CD4-positive, alpha-beta T cell (primary cell): ENCODE measurements at regions not wholly inside any gene's neighbourhood (a gene's known extent, or its start where the extent isn't known, plus 50 kb on each side); places are given as distances from the start of the nearest gene placed in this dataset.

Source experiments
- ATAC-seq: fragments of 200-7000 bp; cut with Tn5 transposase; one replicate; pipeline ENCODE4 v1.10.0; 2022; ENCODE audit warnings: mild to moderate bottlenecking; ENCODE audit not compliant: poor library complexity
- CTCF ChIA-PET: fragments of 350-600 bp; sonication (Branson Sonifier 250); formaldehyde crosslinking; loops from one replicate; lab custom pipeline; 2021; ENCODE audit warnings: antibody characterized with exemption, inconsistent platforms; lab: Charles Lee
- POLR2A ChIA-PET: fragments of 350-600 bp; sonication (Branson Sonifier 250); formaldehyde crosslinking; loops from one replicate; lab custom pipeline; 2021; ENCODE audit warnings: antibody characterized with exemption, inconsistent platforms; lab: Charles Lee
- DNase-seq, 14 experiments: peaks; one replicate each; pipeline ENCODE4 v3.0.0-alpha.2; 2013 to 2020; ENCODE audit warnings: mixed read lengths in 2 of 14
- H3K27ac ChIP-seq, 2 donors: one replicate each; pipeline versions ENCODE4 v1.5.1 to v1.7.0; 2013; ENCODE audit warnings: low read length in 2 of 2, low read depth in 1 of 2, mild to moderate bottlenecking in 1 of 2
- H3K27me3 ChIP-seq, 2 experiments: 1 replicate in 1 of 2; 2 replicates in 1 of 2; pipeline versions ENCODE4 v1.6.1 to v1.7.0; 2013; ENCODE audit warnings: low read length in 2 of 2, control low read depth in 1 of 2, mild to moderate bottlenecking in 1 of 2, moderate library complexity in 1 of 2; ENCODE audit not compliant: insufficient read depth in 2 of 2, control insufficient read depth in 1 of 2
- H3K36me3 ChIP-seq: one replicate; pipeline ENCODE4 v1.6.1; 2013; ENCODE audit warnings: low read length, control low read depth; ENCODE audit not compliant: insufficient read depth
- H3K4me1 ChIP-seq: one replicate; pipeline ENCODE4 v1.6.1; 2013; ENCODE audit warnings: low read length, control low read depth; ENCODE audit not compliant: insufficient read depth
- H3K4me3 ChIP-seq: one replicate; pipeline ENCODE4 v1.5.1; 2013; ENCODE audit warnings: mild to moderate bottlenecking, low read length, moderate library complexity
- H3K9me3 ChIP-seq, 2 experiments: 1 replicate in 1 of 2; 2 replicates in 1 of 2; pipeline versions ENCODE4 v1.6.1 to v1.7.0; 2013; ENCODE audit warnings: low read length in 2 of 2, mild to moderate bottlenecking in 2 of 2, control low read depth in 1 of 2, moderate library complexity in 1 of 2; ENCODE audit not compliant: control insufficient read depth in 1 of 2, insufficient read depth in 1 of 2
- H3K27ac Mint-ChIP-seq: one replicate; pipeline ENCODE4 v1.8.0; 2020; ENCODE audit warnings: mixed read lengths
- H3K27me3 Mint-ChIP-seq: one replicate; pipeline ENCODE4 v1.8.0; 2021; ENCODE audit warnings: mixed read lengths
- H3K36me3 Mint-ChIP-seq: one replicate; pipeline ENCODE4 v1.8.0; 2021; ENCODE audit warnings: low read depth, mixed read lengths
- H3K4me1 Mint-ChIP-seq: one replicate; pipeline ENCODE4 v1.8.0; 2021; ENCODE audit warnings: low read depth, mixed read lengths
- H3K4me3 Mint-ChIP-seq: one replicate; pipeline ENCODE4 v1.8.0; 2020; ENCODE audit warnings: mild to moderate bottlenecking, mixed read lengths
- H3K9me3 Mint-ChIP-seq: one replicate; pipeline ENCODE4 v1.8.0; 2020; ENCODE audit warnings: mixed read lengths
- intact Hi-C, 2 experiments: fragments of 100-400 bp; cut with DNase I in 1 of 2; cut with micrococcal nuclease in 1 of 2; formaldehyde crosslinking; loops; one replicate each; pipeline versions ENCODE4 v1.15.1 to v1.9.0; 2023 to 2025; cut with DNase I, micrococcal nuclease
- TF ChIP-seq, protein P1 (sequence below): fragments of 200-600 bp; IDR thresholded peaks from one replicate; pipeline ENCODE4 v1.8.0; 2022; ENCODE audit warnings: antibody characterized with exemption, mild to moderate bottlenecking

DNA sequence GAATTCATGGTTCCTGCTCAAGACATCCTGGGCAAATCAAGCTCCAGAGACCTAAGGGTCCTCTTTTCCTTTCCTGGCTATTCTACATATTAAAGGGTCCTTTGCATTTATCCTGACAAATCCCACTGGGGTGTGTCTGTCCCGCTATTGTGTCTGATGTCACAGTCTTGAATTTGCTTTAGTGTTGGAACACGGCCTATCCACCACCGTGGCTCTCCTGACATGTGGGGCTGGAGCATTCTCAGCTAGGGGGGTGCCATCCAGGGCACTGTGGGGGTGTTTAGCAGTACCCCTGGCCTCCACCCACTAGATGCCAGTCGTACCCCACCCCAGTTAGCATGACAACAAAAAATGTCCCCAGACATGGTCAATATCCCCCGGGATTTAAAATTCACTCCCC lies 92.9 kb downstream of the IRF8 start:
- ATAC-seq, result no peak
- intact Hi-C loops, result no loop called here
- Histone ChIP-seq H3K27me3 (peaks cover 0 to 4% of the 10 kb centered on the region in 2 experiments), H3K36me3 (no peaks in the 10 kb centered on the region), H3K9me3 (no peaks in the 10 kb centered on the region), H3K27ac (no peak overlapping the region), H3K4me1 (peaks cover 23% of the 10 kb centered on the region), H3K4me3 (no peak overlapping the region)
- ChIA-PET POLR2A (no interaction called here), CTCF (no interaction called here)
- Mint-ChIP-seq H3K27ac (no peak overlapping the region), H3K9me3 (no peaks in the 10 kb centered on the region), H3K4me3 (no peak overlapping the region), H3K27me3 (peaks cover 23% of the 10 kb centered on the region), H3K36me3 (no peaks in the 10 kb centered on the region), H3K4me1 (peaks cover 8% of the 10 kb centered on the region)
- DNase-seq, result peak in 1 of 14 experiments; percentile 6
- TF ChIP-seq, protein P1, sequence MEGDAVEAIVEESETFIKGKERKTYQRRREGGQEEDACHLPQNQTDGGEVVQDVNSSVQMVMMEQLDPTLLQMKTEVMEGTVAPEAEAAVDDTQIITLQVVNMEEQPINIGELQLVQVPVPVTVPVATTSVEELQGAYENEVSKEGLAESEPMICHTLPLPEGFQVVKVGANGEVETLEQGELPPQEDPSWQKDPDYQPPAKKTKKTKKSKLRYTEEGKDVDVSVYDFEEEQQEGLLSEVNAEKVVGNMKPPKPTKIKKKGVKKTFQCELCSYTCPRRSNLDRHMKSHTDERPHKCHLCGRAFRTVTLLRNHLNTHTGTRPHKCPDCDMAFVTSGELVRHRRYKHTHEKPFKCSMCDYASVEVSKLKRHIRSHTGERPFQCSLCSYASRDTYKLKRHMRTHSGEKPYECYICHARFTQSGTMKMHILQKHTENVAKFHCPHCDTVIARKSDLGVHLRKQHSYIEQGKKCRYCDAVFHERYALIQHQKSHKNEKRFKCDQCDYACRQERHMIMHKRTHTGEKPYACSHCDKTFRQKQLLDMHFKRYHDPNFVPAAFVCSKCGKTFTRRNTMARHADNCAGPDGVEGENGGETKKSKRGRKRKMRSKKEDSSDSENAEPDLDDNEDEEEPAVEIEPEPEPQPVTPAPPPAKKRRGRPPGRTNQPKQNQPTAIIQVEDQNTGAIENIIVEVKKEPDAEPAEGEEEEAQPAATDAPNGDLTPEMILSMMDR, result no peak

DNA sequence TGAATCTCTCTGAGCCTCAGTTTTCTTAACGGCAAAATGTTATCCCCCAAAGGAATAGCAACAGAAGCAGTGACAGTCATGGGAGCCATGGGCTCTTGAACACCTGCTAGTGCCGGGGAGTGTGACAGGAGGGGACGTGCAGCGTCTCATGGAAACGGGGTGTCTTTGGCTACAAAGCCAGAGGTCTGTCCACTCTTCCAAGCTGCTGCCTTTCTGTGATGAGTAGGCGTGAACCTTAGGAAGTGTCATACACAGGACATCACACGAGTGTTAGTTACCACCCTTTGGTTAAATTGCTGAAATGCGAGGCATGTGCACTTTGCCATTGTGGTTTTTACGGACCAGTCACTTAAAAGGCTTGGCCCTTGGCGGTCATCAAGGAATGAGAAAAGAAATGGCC lies 93.4 kb downstream of the IRF8 start:
- DNase-seq, result no peak

DNA sequence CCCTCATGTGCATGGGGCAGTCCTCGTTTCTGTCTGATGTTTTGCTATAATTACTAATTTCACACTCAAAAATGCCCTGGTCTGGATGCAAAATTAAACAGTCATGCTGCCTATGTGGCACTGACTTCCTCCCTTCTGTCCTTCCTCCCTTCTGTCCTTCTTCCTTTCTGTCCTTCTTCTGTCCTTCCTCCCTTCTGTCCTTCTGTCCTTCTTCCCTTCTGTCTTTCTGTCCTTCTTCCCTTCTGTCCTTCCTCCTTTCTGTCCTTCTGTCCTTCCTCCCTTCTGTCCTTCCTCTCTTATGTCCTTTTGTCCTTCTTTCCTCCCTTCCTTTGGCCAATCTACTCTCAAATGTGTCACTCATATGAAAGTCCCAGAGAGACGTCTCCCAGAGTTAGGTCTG lies 93.8 kb downstream of the IRF8 start:
- Mint-ChIP-seq H3K4me1 (peaks cover 7% of the 10 kb centered on the region), H3K27me3 (peaks cover 21% of the 10 kb centered on the region), H3K27ac (no peak overlapping the region), H3K9me3 (no peaks in the 10 kb centered on the region), H3K36me3 (no peaks in the 10 kb centered on the region), H3K4me3 (no peak overlapping the region)
- POLR2A ChIA-PET, result no interaction called here
- H3K9me3 ChIP-seq, result no peaks in the 10 kb centered on the region
- ATAC-seq (no peak), DNase-seq (no peak)
- no peaks in the 10 kb centered on the region for H3K36me3 ChIP-seq
- H3K4me1 ChIP-seq, result peaks cover 15% of the 10 kb centered on the region
- TF ChIP-seq, protein P1, result no peak
- no peak overlapping the region for H3K27ac ChIP-seq
- intact Hi-C loops, result no loop called here
- H3K4me3 ChIP-seq, result no peak overlapping the region
- CTCF ChIA-PET, result no interaction called here
- peaks cover 0 to 5% of the 10 kb centered on the region in 2 experiments for H3K27me3 ChIP-seq

More for the DNA sequence above, 93.4 kb downstream of the IRF8 start:
- peaks cover 21% of the 10 kb centered on the region for H3K27me3 Mint-ChIP-seq
- Histone ChIP-seq H3K27me3 (peaks cover 0 to 5% of the 10 kb centered on the region in 2 experiments), H3K4me3 (no peak overlapping the region), H3K4me1 (peaks cover 18% of the 10 kb centered on the region), H3K9me3 (no peaks in the 10 kb centered on the region), H3K36me3 (no peaks in the 10 kb centered on the region), H3K27ac (no peak overlapping the region)
- CTCF ChIA-PET, result no interaction called here
- TF ChIP-seq, protein P1, result no peak
- H3K9me3 Mint-ChIP-seq, result no peaks in the 10 kb centered on the region
- no peak for ATAC-seq
- POLR2A ChIA-PET, result no interaction called here
- no peak overlapping the region for H3K4me3 Mint-ChIP-seq
- no peaks in the 10 kb centered on the region for H3K36me3 Mint-ChIP-seq
- intact Hi-C loops, result no loop called here
- H3K27ac Mint-ChIP-seq, result no peak overlapping the region
- peaks cover 8% of the 10 kb centered on the region for H3K4me1 Mint-ChIP-seq
